ENCODE measurements at regions not wholly inside any gene's neighbourhood (a gene's known extent, or its start where the extent isn't known, plus 50 kb on each side); places are given as distances from the start of the nearest gene placed in this dataset.

- TF ChIP-seq POLR2A (IDR thresholded peaks at IDR 0.05; ENCODE audit: borderline replicate concordance, extremely low read depth, insufficient read depth, insufficient read length) (no peak), CTCF (IDR thresholded peaks at IDR 0.05 in 2 of 3, conservative IDR thresholded peaks at IDR 0.05 in 1 of 3; ENCODE audit: borderline replicate concordance in 1 of 3, insufficient read depth in 1 of 3, low read depth in 2 of 3, low read length in 2 of 3) (no peak), SIN3A (IDR thresholded peaks at IDR 0.05; ENCODE audit: low read depth) (no peak), RAD21 (IDR thresholded peaks at IDR 0.05; ENCODE audit: low read depth) (no peak), EZH2 (IDR thresholded peaks at IDR 0.05) (no peak), EZH2phosphoT487 (IDR thresholded peaks at IDR 0.05; ENCODE audit: borderline replicate concordance) (no peak)
Observed at GRCh38 chr6:154596701-154597100, 86.2 kb upstream of the CNKSR3 start.
